Muscle of leg (tissue), 3 donors: ENCODE measurements at regions not wholly inside any gene's neighbourhood (a gene's known extent, or its start where the extent isn't known, plus 50 kb on each side); places are given as distances from the start of the nearest gene placed in this dataset.

Experiments
- DNase-seq: peaks from one replicate; pipeline ENCODE4 v3.0.0; 2013
- H3K27ac ChIP-seq: one replicate; pipeline ENCODE4 v1.5.1; 2013; ENCODE audit warnings: mild to moderate bottlenecking, low read length, control low read depth
- H3K27me3 ChIP-seq: one replicate; pipeline ENCODE4 v1.6.1; 2013; ENCODE audit warnings: low read length; ENCODE audit not compliant: control insufficient read depth, insufficient read depth
- H3K36me3 ChIP-seq: one replicate; pipeline ENCODE4 v1.6.1; 2013; ENCODE audit warnings: low read length; ENCODE audit not compliant: control insufficient read depth, insufficient read depth
- H3K4me1 ChIP-seq: one replicate; pipeline ENCODE4 v1.6.1; 2013; ENCODE audit warnings: low read length; ENCODE audit not compliant: control insufficient read depth, insufficient read depth
- H3K4me3 ChIP-seq: one replicate; pipeline ENCODE4 v1.5.1; 2013; ENCODE audit warnings: low read length, control low read depth
- H3K9me3 ChIP-seq: replicated peaks from 2 replicates; pipeline ENCODE4 v1.6.1; 2013; ENCODE audit warnings: low read depth, low read length; ENCODE audit not compliant: control insufficient read depth
- WGBS: methylation state at CpG from one replicate; pipeline ENCODE4 v1.1.5; 2013; ENCODE audit warnings: missing lambda C conversion rate; ENCODE audit not compliant: insufficient coverage; 5-methylcytosine and 5-hydroxymethylcytosine counted together

DNA sequence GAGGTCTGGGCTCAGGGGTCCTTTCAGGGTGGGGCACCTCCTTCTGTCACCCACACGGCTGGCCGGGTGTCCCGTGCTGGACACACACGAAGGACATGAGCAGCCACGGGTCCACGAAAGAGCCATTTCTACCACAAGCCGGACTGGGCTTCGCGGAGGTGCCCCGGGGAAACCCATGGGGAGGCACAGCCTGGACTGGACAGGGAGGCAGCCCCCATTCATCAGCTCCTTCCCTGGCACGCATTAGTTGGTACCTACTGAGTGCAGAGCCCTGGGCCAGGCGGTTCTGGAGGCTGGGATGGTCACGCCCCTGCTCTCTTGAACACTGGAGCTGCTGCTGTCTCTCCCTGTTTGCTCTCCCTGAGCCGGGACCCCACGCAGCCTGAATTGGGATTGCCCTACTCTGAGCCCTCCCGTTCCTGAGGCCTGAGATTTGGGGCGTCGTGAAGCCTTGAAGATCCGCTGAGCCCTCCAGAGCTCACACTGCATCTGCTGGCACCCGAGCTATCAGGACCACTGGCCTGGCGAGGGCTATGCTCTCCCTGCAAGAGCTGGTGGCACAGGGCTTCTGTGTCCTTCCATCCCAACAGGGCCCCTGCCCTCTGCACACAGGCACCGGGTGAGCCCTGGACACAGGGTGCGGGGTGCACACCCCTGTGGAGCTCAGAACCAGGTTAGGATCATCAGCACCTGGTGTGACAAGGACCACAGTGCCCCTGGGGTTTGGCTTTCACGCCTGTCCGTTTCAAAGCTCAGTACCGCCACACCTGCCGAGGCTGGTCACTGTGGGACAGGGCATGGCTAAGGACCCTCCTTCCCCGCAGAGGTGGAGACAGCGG, 84.6 kb downstream of the MYEOV start:
- Histone ChIP-seq H3K9me3 (no peaks in the 10 kb centered on the region), H3K27ac (no peak overlapping the region), H3K4me1 (peaks cover 70% of the 10 kb centered on the region), H3K27me3 (peaks cover 2% of the 10 kb centered on the region), H3K36me3 (no peaks in the 10 kb centered on the region), H3K4me3 (no peak overlapping the region)
- DNase-seq, result no peak
- WGBS, result 82% methylated on average over 28 of the region's 29 CpGs

DNA sequence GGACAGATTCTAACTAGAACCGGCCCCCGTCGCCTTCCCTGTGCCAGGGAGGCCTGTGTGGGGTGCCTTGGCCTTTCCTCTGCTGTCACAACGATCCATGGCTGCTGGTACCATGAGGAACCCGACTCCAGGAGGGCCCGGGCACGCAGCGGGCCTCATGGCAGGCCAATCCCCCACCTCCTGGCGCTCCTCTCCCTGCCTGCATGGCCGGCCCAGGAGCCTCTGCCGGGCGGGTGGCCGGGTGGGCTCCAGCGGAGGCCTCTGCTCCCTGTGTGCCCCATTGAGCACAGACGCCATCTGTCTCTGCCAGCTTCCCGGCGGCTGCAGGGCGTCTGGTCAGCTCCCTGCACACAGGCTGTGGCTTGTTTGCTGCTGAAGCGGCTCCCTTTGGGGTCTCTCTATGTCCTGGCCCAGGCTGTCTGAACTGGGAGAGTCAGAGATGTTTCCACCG, 86.5 kb downstream of the MYEOV start:
- 67% methylated on average over 17 of the region's 20 CpGs for WGBS
- H3K27ac ChIP-seq, result no peak overlapping the region
- peaks cover 2% of the 10 kb centered on the region for H3K27me3 ChIP-seq
- H3K36me3 ChIP-seq, result no peaks in the 10 kb centered on the region
- H3K4me3 ChIP-seq, result no peak overlapping the region
- no peak for DNase-seq
- no peaks in the 10 kb centered on the region for H3K9me3 ChIP-seq
- H3K4me1 ChIP-seq, result peaks cover 71% of the 10 kb centered on the region

DNA sequence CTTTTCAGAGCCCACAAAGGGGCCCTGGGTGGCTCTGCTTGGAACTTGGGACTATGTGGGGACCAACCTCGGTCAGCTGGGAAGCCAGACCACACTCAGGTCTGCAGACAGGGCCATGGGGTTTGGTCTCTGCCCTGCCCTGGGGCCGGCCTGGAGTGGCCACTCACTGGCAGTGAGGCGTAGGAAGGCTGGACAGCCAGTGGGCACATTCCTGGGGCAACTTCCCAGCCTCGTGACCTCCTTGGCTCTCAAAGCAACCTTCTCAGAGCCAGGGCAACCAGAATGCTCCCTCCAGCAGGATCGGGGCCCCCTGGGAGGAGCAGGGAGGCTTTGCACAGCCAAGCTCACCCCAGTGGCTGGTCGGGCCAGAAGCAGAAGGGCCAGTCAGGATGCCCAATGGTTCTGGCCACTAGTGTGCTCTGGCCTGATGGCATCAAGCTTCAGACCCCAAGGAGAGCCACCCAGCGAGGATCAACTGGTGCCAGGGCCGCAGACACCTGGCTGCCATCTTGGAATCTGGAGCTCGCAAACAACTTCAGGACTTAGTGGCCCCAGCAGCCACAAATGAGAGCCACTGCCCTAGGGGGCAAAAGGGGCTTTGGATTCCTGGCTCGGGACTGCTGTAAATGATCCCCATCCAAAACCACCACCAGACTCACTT, 87.1 kb downstream of the MYEOV start:
- Histone ChIP-seq H3K27ac (no peak overlapping the region), H3K4me1 (peaks cover 69% of the 10 kb centered on the region), H3K36me3 (no peaks in the 10 kb centered on the region), H3K4me3 (no peak overlapping the region), H3K27me3 (peaks cover 2% of the 10 kb centered on the region), H3K9me3 (no peaks in the 10 kb centered on the region)
- no peak for DNase-seq
- WGBS, result 93% methylated on average over 10 of the region's 10 CpGs

DNA sequence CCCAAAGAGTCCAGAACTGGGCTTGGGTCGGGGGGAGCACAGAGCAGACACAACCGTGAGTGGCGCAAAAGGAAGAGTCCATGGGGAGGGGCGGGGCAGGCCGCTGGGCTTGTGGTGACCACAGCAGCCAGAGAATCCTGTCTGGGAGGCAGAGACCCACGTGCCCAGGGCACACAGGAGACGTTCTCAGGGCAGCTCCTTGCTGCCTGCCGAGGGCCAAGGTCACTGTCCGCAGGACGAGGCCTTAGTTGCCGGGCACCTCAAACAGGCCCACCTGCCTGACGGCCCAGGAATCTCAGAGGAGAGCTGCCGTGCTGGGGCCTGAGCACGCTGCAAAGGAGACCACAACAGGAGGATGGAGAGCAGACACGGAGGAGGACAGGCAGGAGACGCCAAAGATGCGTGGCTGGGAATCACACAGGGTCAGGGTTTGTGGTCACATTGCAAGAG, 87.8 kb downstream of the MYEOV start:
- H3K4me3 ChIP-seq, result no peak overlapping the region
- no peaks in the 10 kb centered on the region for H3K9me3 ChIP-seq
- H3K36me3 ChIP-seq, result no peaks in the 10 kb centered on the region
- no peak for DNase-seq
- H3K27ac ChIP-seq, result no peak overlapping the region
- H3K27me3 ChIP-seq, result peaks cover 2% of the 10 kb centered on the region
- WGBS, result 73% methylated on average over 17 of the region's 17 CpGs
- H3K4me1 ChIP-seq, result peaks cover 63% of the 10 kb centered on the region

DNA sequence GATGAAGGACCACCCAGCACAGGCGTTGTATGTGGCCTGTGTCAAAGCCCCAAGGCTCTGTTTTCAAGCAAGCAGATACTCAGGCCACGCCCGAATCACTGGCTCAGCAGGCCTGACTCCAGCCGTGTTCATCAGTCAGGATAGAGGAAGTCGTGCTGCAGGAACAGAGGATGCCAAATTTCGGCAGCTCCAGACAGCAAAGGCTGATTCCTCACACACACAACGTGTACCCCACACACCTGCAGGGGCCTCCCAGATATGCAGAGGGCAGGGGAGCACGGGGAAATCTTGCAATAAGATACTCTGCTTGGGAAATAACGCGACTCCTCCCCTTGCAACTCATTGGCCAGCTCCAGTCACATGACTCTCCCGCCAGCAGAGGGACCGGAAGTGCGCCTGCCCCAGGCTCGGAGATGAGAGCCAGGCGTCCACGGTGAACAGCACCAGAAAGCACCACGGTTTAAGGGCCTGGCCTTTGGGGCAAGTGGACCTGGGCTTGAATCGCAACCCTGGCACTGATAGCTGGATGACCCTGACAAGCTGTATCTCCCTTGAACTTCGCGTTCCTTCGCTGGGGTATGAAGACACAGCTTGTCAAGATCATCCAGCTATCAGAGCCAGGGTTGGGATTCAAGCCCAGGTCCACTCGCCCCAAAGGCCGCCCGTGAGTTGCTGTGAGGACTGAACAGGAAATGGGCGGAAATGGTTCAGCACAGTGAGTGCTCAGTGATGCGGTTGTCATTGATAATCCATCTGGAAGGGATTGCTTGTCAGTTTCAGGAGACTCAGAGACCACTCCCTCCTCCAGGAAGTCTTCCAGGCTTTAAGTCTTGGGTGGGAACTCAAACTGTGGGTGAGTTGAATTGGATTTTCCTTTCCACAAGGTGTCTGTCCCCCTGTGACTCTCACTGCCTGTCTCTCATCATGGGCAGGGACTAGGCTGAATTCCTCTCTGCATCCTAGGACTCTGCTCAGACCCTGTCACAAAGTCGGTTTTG, 88.5 kb downstream of the MYEOV start:
- Histone ChIP-seq H3K4me1 (peaks cover 56% of the 10 kb centered on the region), H3K4me3 (no peak overlapping the region), H3K27me3 (peaks cover 1% of the 10 kb centered on the region), H3K9me3 (no peaks in the 10 kb centered on the region), H3K36me3 (no peaks in the 10 kb centered on the region), H3K27ac (no peak overlapping the region)
- DNase-seq, result peak; percentile 75
- 64% methylated on average over 18 of the region's 27 CpGs for WGBS

DNA sequence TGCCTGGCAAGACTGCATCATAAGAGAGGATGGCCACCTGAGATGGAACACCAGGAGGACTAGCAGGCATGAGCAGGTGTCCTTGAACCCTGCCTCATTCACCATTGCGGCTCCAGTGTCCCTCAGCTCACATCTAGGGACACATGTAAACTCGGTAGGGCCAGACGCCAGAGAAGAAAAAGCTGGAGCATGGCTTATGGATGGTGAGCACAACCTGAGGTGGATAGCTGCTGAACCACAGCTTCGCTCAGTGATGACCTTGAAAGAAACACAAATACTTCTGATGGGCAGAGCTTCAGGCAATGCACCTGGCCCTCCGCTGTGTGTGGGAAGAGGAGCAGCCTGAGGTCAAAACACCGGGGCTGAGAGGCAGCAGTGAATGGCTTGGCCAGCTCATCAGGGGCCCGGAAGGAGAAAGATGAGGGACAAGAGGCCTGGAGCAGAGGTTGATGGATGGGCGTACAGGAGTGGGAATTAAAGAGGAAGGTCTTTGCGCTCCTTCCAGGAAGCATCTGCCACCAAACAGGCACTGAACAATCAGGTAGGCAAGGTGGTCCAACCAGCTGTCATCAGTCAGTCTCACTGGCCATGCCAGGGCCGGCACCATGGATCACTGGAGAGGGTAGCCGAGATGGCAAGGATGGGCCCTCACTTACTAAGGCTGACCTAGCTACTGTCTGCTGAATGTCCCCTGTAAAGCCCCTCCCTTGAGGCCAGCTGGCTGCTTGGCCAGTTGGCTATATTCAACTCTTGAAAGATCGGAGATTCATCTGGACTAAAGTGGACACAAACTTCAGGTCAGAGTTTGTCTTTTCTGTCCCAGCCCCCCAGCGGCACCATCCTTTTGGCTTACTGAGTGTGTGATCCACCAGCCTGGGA, 89.7 kb downstream of the MYEOV start:
- H3K27ac ChIP-seq, result peak overlapping the region; percentile 47
- H3K27me3 ChIP-seq, result no peaks in the 10 kb centered on the region
- 67% methylated on average over 10 of the region's 13 CpGs for WGBS
- H3K9me3 ChIP-seq, result peaks cover 7% of the 10 kb centered on the region
- no peak for DNase-seq
- peaks cover 55% of the 10 kb centered on the region for H3K4me1 ChIP-seq
- H3K4me3 ChIP-seq, result no peak overlapping the region
- H3K36me3 ChIP-seq, result no peaks in the 10 kb centered on the region

DNA sequence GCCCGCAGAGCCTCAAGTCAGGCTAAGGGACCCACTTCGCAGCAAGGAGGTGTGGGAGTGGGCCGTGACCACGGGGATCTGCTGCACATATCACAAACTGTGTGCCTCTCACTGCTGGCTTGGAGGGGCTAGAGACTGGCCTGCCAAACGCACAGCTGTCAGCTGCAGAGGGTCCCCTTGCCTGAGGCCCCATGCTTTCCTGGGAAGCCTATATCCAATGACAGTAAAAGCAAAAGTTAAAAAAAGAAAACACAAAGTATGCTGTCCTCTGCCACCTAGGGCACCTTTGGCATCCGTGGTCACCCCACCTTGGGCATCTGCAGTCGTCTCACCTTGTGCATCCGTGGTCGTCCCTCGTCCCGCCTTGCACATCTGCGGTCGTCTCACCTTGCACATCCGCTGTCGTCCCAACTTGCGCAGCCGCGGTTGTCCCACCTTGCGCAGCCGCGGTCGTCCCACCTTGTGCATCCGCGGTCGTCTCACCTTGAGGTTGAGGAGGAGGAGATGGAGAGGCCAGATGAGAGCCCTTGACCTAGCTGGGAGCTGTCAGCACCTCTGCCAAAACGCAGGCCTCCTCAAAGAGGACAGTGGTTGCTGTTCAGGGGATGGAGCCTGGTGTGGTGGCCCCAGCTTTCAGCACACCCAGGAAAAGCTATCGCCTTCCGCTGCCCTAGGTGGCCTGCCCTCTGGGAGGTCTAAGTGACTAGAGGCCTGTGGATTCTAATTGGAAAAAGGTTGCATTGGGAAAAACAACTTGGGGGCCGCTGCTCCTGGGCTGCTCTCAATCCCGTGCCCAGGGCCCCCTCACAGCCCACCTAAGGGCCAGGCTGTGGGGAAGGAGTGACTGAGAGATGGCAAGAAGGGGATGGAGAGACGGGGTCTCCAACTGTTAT, 90.5 kb downstream of the MYEOV start:
- DNase-seq, result peak; percentile 76
- Histone ChIP-seq H3K36me3 (no peaks in the 10 kb centered on the region), H3K27ac (peak overlapping the region; percentile 47), H3K4me1 (peaks cover 55% of the 10 kb centered on the region), H3K9me3 (peaks cover 10% of the 10 kb centered on the region), H3K27me3 (no peaks in the 10 kb centered on the region), H3K4me3 (no peak overlapping the region)
- 78% methylated on average over 24 of the region's 31 CpGs for WGBS

DNA sequence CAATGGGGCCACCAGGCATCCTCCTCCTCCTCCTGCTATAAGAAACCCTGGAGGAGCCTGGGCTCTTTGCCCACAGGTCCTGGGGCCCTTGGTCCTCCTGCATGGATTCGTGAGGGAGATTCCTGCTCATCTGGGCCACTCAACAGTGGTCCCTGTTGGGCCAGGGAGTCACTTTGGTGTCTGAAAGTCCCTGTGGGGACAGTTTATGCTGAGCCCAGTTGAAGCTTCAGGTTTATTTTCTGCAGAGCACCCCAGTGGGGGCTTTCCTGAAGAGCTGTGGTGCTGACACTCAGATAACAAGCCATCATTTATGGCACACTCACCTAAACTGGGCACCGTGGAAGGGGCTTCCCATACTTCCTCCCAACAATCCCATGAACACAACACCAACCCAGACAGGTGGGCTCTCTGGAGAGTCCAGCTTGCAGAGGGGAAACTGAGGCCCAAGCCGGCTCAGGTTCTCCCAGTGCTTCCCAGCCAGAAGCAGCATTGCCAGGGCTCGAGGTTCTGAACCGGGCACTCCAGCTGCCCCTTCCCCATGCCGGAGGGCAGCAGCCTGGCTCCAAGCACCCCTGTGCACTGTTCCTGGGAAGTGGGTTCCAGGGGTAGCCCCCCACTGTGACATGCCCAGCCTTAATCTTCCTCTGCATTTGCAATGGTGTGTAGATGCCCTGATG, 91.3 kb downstream of the MYEOV start:
- no peak for DNase-seq
- no peak overlapping the region for H3K4me3 ChIP-seq
- H3K27me3 ChIP-seq, result peaks cover 2% of the 10 kb centered on the region
- H3K36me3 ChIP-seq, result no peaks in the 10 kb centered on the region
- WGBS, result 81% methylated on average over 5 of the region's 6 CpGs
- no peak overlapping the region for H3K27ac ChIP-seq
- H3K9me3 ChIP-seq, result peaks cover 10% of the 10 kb centered on the region
- H3K4me1 ChIP-seq, result peaks cover 52% of the 10 kb centered on the region
